ENCODE measurements at regions not wholly inside any gene's neighbourhood (a gene's known extent, or its start where the extent isn't known, plus 50 kb on each side); places are given as distances from the start of the nearest gene placed in this dataset.

DNA sequence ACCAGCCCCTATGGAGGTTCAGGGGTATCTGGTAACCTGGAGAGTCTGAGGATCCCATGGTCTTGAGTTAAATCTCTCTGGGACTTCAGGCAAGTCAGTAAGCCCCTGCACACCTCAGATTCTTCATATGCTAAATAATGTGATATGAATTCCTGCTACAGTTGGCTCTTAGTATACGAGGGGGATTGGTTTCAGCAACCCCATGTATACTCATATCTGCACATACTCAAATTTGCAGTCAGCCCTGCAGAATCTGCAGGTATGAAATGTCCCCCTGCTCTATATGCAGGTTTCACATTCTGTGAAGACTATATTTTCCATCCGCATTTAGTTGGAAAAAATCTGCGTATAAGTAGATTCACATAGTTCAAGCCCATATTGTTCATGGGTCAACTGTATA, 136.6 kb downstream of the TOMM20 start:
- TF ChIP-seq, protein P1, sequence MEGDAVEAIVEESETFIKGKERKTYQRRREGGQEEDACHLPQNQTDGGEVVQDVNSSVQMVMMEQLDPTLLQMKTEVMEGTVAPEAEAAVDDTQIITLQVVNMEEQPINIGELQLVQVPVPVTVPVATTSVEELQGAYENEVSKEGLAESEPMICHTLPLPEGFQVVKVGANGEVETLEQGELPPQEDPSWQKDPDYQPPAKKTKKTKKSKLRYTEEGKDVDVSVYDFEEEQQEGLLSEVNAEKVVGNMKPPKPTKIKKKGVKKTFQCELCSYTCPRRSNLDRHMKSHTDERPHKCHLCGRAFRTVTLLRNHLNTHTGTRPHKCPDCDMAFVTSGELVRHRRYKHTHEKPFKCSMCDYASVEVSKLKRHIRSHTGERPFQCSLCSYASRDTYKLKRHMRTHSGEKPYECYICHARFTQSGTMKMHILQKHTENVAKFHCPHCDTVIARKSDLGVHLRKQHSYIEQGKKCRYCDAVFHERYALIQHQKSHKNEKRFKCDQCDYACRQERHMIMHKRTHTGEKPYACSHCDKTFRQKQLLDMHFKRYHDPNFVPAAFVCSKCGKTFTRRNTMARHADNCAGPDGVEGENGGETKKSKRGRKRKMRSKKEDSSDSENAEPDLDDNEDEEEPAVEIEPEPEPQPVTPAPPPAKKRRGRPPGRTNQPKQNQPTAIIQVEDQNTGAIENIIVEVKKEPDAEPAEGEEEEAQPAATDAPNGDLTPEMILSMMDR (IDR thresholded peaks at IDR 0.05) = no peak
- no peak for TF ChIP-seq POLR2A (IDR thresholded peaks at IDR 0.05)
